NCI-H146 treated with DMSO at 0.1 percent for 48 hours (cell line): ENCODE measurements at regions not wholly inside any gene's neighbourhood (a gene's known extent, or its start where the extent isn't known, plus 50 kb on each side); places are given as distances from the start of the nearest gene placed in this dataset.

ENCODE experiments used
- DNase-seq: peaks from one replicate; lab custom pipeline; 2025; ENCODE audit not compliant: unreplicated experiment; lab: John Stamatoyannopoulos, UW

- no peak for DNase-seq
Measured at GRCh38 chr7:67547183-67547907, 550.7 kb downstream of the TYW1 start.

GRCh38 chr7:67549126-67549525, 552.5 kb downstream of the TYW1 start:
- DNase-seq = no peak

- no peak for DNase-seq
Measured at GRCh38 chr7:67550801-67551436, 554.3 kb downstream of the TYW1 start.

- no peak for DNase-seq
Measured at GRCh38 chr7:67552738-67553137, 556.1 kb downstream of the TYW1 start.

GRCh38 chr7:67553378-67553777, 556.7 kb downstream of the TYW1 start:
- DNase-seq = no peak

- no peak for DNase-seq
Measured at GRCh38 chr7:67554986-67555385, 558.4 kb downstream of the TYW1 start.

- no peak for DNase-seq
Measured at GRCh38 chr7:67564959-67565358, 568.3 kb downstream of the TYW1 start.

- no peak for DNase-seq
Measured at GRCh38 chr7:67566101-67566500, 569.5 kb downstream of the TYW1 start.

- DNase-seq = no peak
Measured at GRCh38 chr7:67571026-67571545, 574.5 kb downstream of the TYW1 start.

GRCh38 chr7:67573639-67574038, 577.0 kb downstream of the TYW1 start:
- no peak for DNase-seq

GRCh38 chr7:67588631-67589030, 592.0 kb downstream of the TYW1 start:
- DNase-seq = no peak

GRCh38 chr7:67589183-67589582, 592.5 kb downstream of the TYW1 start:
- DNase-seq = no peak

- DNase-seq = no peak
Measured at GRCh38 chr7:67590649-67591048, 594.0 kb downstream of the TYW1 start.

- DNase-seq = no peak
Measured at GRCh38 chr7:67593794-67594193, 597.2 kb downstream of the TYW1 start.

GRCh38 chr7:67595431-67596180, 599.0 kb downstream of the TYW1 start:
- DNase-seq = no peak

GRCh38 chr7:67597161-67597560, 600.5 kb downstream of the TYW1 start:
- no peak for DNase-seq

- DNase-seq = no peak
Measured at GRCh38 chr7:67598469-67598868, 601.8 kb downstream of the TYW1 start.

- DNase-seq = no peak
Measured at GRCh38 chr7:67599331-67600062, 602.9 kb downstream of the TYW1 start.

GRCh38 chr7:67602246-67602887, 605.7 kb downstream of the TYW1 start:
- no peak for DNase-seq

- no peak for DNase-seq
Measured at GRCh38 chr7:67604461-67605386, 608.1 kb downstream of the TYW1 start.
